ENCODE measurements at regions not wholly inside any gene's neighbourhood (a gene's known extent, or its start where the extent isn't known, plus 50 kb on each side); places are given as distances from the start of the nearest gene placed in this dataset.

DNA sequence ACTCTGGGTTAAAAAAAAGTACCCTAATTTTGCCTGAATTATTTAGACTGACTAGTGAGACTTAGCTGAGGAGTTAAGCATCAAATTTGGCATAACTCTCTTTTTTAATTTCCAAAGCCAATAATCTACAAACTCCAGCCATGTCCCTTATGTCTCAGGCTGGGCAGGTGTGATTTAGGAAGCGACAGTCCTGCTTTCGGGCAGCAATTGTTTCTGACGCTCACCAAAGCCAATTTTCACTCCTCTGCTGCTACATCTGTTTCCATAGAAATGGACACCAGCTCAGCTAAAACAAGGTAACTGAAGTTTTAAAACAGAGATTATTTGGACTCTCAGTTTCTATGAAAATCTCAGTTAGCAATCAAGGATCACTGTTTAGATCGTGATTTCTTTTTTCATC, 338.7 kb downstream of the ABCC12 start:
- TF ChIP-seq, protein P1, sequence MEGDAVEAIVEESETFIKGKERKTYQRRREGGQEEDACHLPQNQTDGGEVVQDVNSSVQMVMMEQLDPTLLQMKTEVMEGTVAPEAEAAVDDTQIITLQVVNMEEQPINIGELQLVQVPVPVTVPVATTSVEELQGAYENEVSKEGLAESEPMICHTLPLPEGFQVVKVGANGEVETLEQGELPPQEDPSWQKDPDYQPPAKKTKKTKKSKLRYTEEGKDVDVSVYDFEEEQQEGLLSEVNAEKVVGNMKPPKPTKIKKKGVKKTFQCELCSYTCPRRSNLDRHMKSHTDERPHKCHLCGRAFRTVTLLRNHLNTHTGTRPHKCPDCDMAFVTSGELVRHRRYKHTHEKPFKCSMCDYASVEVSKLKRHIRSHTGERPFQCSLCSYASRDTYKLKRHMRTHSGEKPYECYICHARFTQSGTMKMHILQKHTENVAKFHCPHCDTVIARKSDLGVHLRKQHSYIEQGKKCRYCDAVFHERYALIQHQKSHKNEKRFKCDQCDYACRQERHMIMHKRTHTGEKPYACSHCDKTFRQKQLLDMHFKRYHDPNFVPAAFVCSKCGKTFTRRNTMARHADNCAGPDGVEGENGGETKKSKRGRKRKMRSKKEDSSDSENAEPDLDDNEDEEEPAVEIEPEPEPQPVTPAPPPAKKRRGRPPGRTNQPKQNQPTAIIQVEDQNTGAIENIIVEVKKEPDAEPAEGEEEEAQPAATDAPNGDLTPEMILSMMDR (IDR thresholded peaks at IDR 0.05): no peak
- TF ChIP-seq POLR2A (IDR thresholded peaks at IDR 0.05): no peak
